Neural cell (in vitro differentiated cells): ENCODE measurements at regions not wholly inside any gene's neighbourhood (a gene's known extent, or its start where the extent isn't known, plus 50 kb on each side); places are given as distances from the start of the nearest gene placed in this dataset.
"Not testable (repeated sequence)": the region's sequence is repeated elsewhere in the genome, so short reads cannot be mapped to it uniquely, and the experiment has no call there.

Experiments
- H2AFZ ChIP-seq: fragments of 200-600, 300-800 bp; sonication (generic), shearing (Covaris generic); 2 replicates; pipeline ENCODE4 v1.6.0; 2014; ENCODE audit warnings: low read depth, mild to moderate bottlenecking, antibody characterized with exemption, low read length, moderate library complexity
- H3F3A ChIP-seq: fragments of 200-600 bp; shearing (Covaris generic); 2 replicates; pipeline ENCODE4 v1.6.1; 2016; ENCODE audit warnings: mild to moderate bottlenecking, moderate library complexity, mixed read lengths, antibody characterized with exemption, low read length; ENCODE audit not compliant: insufficient read depth, poor library complexity, severe bottlenecking
- H3K27ac ChIP-seq: fragments of 200-600, 300-800 bp; sonication (generic), shearing (Covaris generic); 2 replicates; pipeline ENCODE4 v1.5.1; 2014; ENCODE audit warnings: mild to moderate bottlenecking, low read length, moderate library complexity
- H3K27me3 ChIP-seq: fragments of 300-800, 200-600 bp; sonication (generic), shearing (Covaris generic); 2 replicates; pipeline ENCODE4 v1.6.0; 2014; ENCODE audit warnings: mild to moderate bottlenecking, low read depth, low read length, moderate library complexity; ENCODE audit not compliant: insufficient read depth
- H3K36me3 ChIP-seq: fragments of 300-800, 200-600 bp; sonication (generic), shearing (Covaris generic); 2 replicates; pipeline ENCODE4 v1.5.1; 2014; ENCODE audit warnings: mild to moderate bottlenecking, antibody characterized with exemption, low read length, moderate library complexity; ENCODE audit not compliant: insufficient read depth
- H3K4me2 ChIP-seq: fragments of 300-800, 200-600 bp; sonication (generic), shearing (Covaris generic); 2 replicates; pipeline ENCODE4 v1.6.0; 2014; ENCODE audit warnings: mild to moderate bottlenecking, low read length
- H3K4me3 ChIP-seq: fragments of 300-800, 200-600 bp; sonication (generic), shearing (Covaris generic); 2 replicates; pipeline ENCODE4 v1.5.1; 2014; ENCODE audit warnings: mild to moderate bottlenecking, low read length, moderate library complexity
- H3K79me2 ChIP-seq: fragments of 200-600 bp; shearing (Covaris generic); replicated peaks from 2 replicates; pipeline ENCODE4 v1.6.0; 2014; ENCODE audit warnings: mild to moderate bottlenecking, low read length, moderate library complexity; ENCODE audit not compliant: insufficient read depth
- H3K9ac ChIP-seq: fragments of 300-800, 200-600 bp; sonication (generic), shearing (Covaris generic); 2 replicates; pipeline ENCODE4 v1.6.1; 2016; ENCODE audit warnings: mild to moderate bottlenecking, low read length, mixed read lengths
- H3K9me2 ChIP-seq: fragments of 200-600 bp; shearing (Covaris generic); 2 replicates; pipeline ENCODE4 v1.6.1; 2016; ENCODE audit warnings: mild to moderate bottlenecking, low read length, mixed read lengths; ENCODE audit not compliant: insufficient read depth
- H3K9me3 ChIP-seq: fragments of 200-600, 300-800 bp; sonication (generic), shearing (Covaris generic); 2 replicates; pipeline ENCODE4 v1.6.1; 2016; ENCODE audit warnings: mild to moderate bottlenecking, mixed run types, low read length, moderate library complexity, mixed read lengths
- H4K20me1 ChIP-seq: fragments of 200-600 bp; shearing (Covaris generic); 2 replicates; pipeline ENCODE4 v1.6.1; 2016; ENCODE audit warnings: mild to moderate bottlenecking, mixed run types; ENCODE audit not compliant: insufficient read depth
- EP300 ChIP-seq: fragments of 450-650 bp; conservative IDR thresholded peaks from 2 replicates; pipeline ENCODE4 v1.6.1; 2014; ENCODE audit warnings: antibody characterized with exemption, mild to moderate bottlenecking, moderate library complexity; ENCODE audit not compliant: poor library complexity, severe bottlenecking
- EZH2 ChIP-seq: fragments of 200-600, 300-800 bp; shearing (Covaris generic), sonication (generic); IDR thresholded peaks from 2 replicates; pipeline ENCODE4 v1.6.1; 2014; ENCODE audit warnings: antibody characterized with exemption, low read length, borderline replicate concordance, mild to moderate bottlenecking; ENCODE audit not compliant: insufficient read depth, poor library complexity, severe bottlenecking
- MXI1 ChIP-seq: fragments of 450-650 bp; conservative IDR thresholded peaks from 2 replicates; pipeline ENCODE4 v1.6.1; 2014; ENCODE audit warnings: antibody characterized with exemption, mild to moderate bottlenecking; ENCODE audit not compliant: poor library complexity, severe bottlenecking
- POLR2AphosphoS5 ChIP-seq: IDR thresholded peaks from 2 replicates; pipeline ENCODE4 v1.6.1; 2012
- RAD21 ChIP-seq: fragments of 450-650 bp; conservative IDR thresholded peaks from 2 replicates; pipeline ENCODE4 v1.6.1; 2014; ENCODE audit warnings: antibody characterized with exemption, mild to moderate bottlenecking, moderate library complexity
- REST ChIP-seq: IDR thresholded peaks from 2 replicates; pipeline ENCODE4 v1.6.1; 2012; ENCODE audit warnings: borderline replicate concordance
- SMC3 ChIP-seq: fragments of 450-650 bp; conservative IDR thresholded peaks from 2 replicates; pipeline ENCODE4 v1.6.1; 2014; ENCODE audit warnings: antibody characterized with exemption, mild to moderate bottlenecking, moderate library complexity; ENCODE audit not compliant: poor library complexity
- TAF1 ChIP-seq: IDR thresholded peaks from 2 replicates; pipeline ENCODE4 v1.6.1; 2012; ENCODE audit warnings: low read depth
- TF ChIP-seq, protein P1 (sequence below): fragments of 450-650 bp; IDR thresholded peaks from 2 replicates; pipeline ENCODE4 v1.5.1; 2014; ENCODE audit warnings: antibody characterized with exemption, mild to moderate bottlenecking, moderate library complexity; ENCODE audit not compliant: poor library complexity, severe bottlenecking

GRCh38 chr5:44532981-44533380, 143.8 kb upstream of the FGF10 start:
- H3K9ac ChIP-seq, result no peak overlapping the region
- TF ChIP-seq, protein P1, sequence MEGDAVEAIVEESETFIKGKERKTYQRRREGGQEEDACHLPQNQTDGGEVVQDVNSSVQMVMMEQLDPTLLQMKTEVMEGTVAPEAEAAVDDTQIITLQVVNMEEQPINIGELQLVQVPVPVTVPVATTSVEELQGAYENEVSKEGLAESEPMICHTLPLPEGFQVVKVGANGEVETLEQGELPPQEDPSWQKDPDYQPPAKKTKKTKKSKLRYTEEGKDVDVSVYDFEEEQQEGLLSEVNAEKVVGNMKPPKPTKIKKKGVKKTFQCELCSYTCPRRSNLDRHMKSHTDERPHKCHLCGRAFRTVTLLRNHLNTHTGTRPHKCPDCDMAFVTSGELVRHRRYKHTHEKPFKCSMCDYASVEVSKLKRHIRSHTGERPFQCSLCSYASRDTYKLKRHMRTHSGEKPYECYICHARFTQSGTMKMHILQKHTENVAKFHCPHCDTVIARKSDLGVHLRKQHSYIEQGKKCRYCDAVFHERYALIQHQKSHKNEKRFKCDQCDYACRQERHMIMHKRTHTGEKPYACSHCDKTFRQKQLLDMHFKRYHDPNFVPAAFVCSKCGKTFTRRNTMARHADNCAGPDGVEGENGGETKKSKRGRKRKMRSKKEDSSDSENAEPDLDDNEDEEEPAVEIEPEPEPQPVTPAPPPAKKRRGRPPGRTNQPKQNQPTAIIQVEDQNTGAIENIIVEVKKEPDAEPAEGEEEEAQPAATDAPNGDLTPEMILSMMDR, result no peak
- TF ChIP-seq RAD21, result no peak
- TF ChIP-seq MXI1, result no peak
- no peak for TF ChIP-seq REST
- no peak for TF ChIP-seq SMC3
- TF ChIP-seq EP300, result no peak
- no peak for TF ChIP-seq POLR2AphosphoS5
- TF ChIP-seq TAF1, result no peak
- no peak for TF ChIP-seq EZH2
- no peak overlapping the region for H3K4me2 ChIP-seq
- no peaks in the 10 kb centered on the region for H3K9me3 ChIP-seq
- no peak overlapping the region for H3K4me3 ChIP-seq
- no peaks in the 10 kb centered on the region for H3K79me2 ChIP-seq
- no peaks in the 10 kb centered on the region for H3F3A ChIP-seq
- no peaks in the 10 kb centered on the region for H4K20me1 ChIP-seq
- H3K9me2 ChIP-seq, result no peaks in the 10 kb centered on the region
- no peaks in the 10 kb centered on the region for H3K36me3 ChIP-seq
- no peak overlapping the region for H2AFZ ChIP-seq
- no peaks in the 10 kb centered on the region for H3K27me3 ChIP-seq
- H3K27ac ChIP-seq, result no peak overlapping the region

DNA sequence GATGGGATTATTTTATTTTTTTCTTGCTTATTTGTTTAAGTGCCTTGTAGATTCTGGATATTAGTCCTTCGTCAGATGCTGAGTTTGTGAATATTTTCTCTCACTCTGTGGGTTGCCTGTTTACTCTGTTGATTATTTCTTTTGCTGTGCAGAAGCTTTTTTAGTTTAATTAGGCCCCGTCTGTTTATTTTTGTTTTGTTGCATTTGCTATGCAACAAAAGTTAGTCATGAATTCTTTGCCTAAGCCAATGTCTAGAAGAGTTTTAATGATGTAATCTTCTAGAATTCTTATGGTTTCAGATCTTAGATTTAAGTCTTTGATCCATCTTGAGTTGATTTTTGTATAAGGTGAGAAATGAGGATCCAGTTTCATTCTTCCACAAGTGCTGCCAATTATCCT, 142.5 kb upstream of the FGF10 start:
- not testable (repeated sequence) for H3F3A ChIP-seq, H3K27ac ChIP-seq, H3K36me3 ChIP-seq, H3K9me3 ChIP-seq, H2AFZ ChIP-seq, H3K79me2 ChIP-seq, H4K20me1 ChIP-seq, H3K4me2 ChIP-seq, H3K4me3 ChIP-seq, H3K9ac ChIP-seq, H3K27me3 ChIP-seq, H3K9me2 ChIP-seq

DNA sequence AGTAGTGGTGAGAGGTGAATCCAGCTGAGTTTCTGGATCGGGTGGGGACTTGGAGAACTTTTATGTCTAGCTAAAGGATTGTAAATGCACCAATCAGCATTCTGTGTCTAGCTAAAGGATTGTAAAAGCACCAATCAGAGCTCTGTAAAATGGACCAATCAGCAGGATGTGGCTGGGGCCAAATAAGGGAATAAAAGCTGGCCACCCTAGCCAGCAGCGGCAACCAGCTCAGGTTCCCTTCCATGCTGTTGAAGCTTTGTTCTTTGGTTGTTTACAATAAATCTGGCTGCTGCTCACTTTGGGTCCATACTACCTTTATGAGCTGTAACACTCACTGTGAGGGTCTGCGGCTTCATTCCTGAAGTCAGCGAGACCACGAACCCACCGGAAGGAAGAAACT, 141.6 kb upstream of the FGF10 start:
- not testable (repeated sequence) for H3K79me2 ChIP-seq, H3K27ac ChIP-seq, H3K36me3 ChIP-seq, H3K9ac ChIP-seq, H3K4me3 ChIP-seq, H2AFZ ChIP-seq, H3F3A ChIP-seq, H3K9me2 ChIP-seq, H4K20me1 ChIP-seq, H3K27me3 ChIP-seq, H3K4me2 ChIP-seq, H3K9me3 ChIP-seq
